GM12878 (cell line): ENCODE measurements at regions not wholly inside any gene's neighbourhood (a gene's known extent, or its start where the extent isn't known, plus 50 kb on each side); places are given as distances from the start of the nearest gene placed in this dataset.

Experiments used
- ATAC-seq: fragments of 200-7000 bp; cut with Tn5 transposase; 3 replicates; pipeline ENCODE4 v1.9.1; 2020; ENCODE audit warnings: mild to moderate bottlenecking, moderate library complexity
- BruUV-seq: library from RNA; stranded (reverse); fragments of 400-500 nt; replicated peaks from 2 replicates; lab custom pipeline; 2021; lab: Mats Ljungman, UMichigan
- CTCF ChIA-PET: fragments of 300-600 bp; sonication (Branson Sonifier 250); formaldehyde crosslinking; extraction: SDS; loops from one replicate; lab custom pipeline; 2021; ENCODE audit warnings: inconsistent platforms; lab: Yijun Ruan, JAX
- POLR2A ChIA-PET: fragments of 350-600 bp; formaldehyde crosslinking; extraction: SDS; loops from one replicate; lab custom pipeline; 2021; ENCODE audit warnings: inconsistent platforms; lab: Charles Lee
- RAD21 ChIA-PET: fragments of 300-600 bp; sonication (Branson Sonifier 250); formaldehyde crosslinking; loops from one replicate; lab custom pipeline; 2023; ENCODE audit warnings: antibody characterized with exemption; ENCODE audit not compliant: unreplicated experiment; lab: Charles Lee
- SMC1A ChIA-PET: fragments of 300-600 bp; sonication (Branson Sonifier 250); formaldehyde crosslinking; loops from one replicate; lab custom pipeline; 2023; ENCODE audit not compliant: unreplicated experiment, uncharacterized antibody; lab: Charles Lee
- DNase-seq: peaks from one replicate; pipeline ENCODE4 v3.0.0-alpha.2; 2011; ENCODE audit warnings: low read depth, low spot score
- FAIRE-seq: peaks from 3 replicates; lab custom pipeline; 2011; peaks lifted over from hg19 to GRCh38; lab: Jason Lieb, UNC
- H2AFZ ChIP-seq: 2 replicates; pipeline ENCODE4 v1.6.0; 2011; ENCODE audit warnings: low read depth, low read length, control low read depth; ENCODE audit not compliant: control insufficient read depth
- H3K27ac ChIP-seq: 2 replicates; pipeline ENCODE4 v1.5.1; 2011; ENCODE audit warnings: control low read depth; ENCODE audit not compliant: control insufficient read depth, insufficient read depth
- H3K27me3 ChIP-seq, 2 experiments: replicated peaks in 1 of 2; 2 replicates each; pipeline versions ENCODE4 v1.6.0 to v1.6.1; 2011; ENCODE audit warnings: low read length in 1 of 2; ENCODE audit not compliant: control insufficient read depth in 2 of 2, insufficient read depth in 2 of 2
- H3K36me3 ChIP-seq, 2 experiments: 2 replicates each; pipeline ENCODE4 v1.5.1; 2011; ENCODE audit warnings: low read length in 1 of 2; ENCODE audit not compliant: control insufficient read depth in 2 of 2, insufficient read depth in 2 of 2
- H3K4me1 ChIP-seq: 2 replicates; pipeline ENCODE4 v1.6.1; 2011; ENCODE audit warnings: mild to moderate bottlenecking, low read length, moderate library complexity, mixed read lengths; ENCODE audit not compliant: control insufficient read depth, insufficient read depth
- H3K4me2 ChIP-seq: 2 replicates; pipeline ENCODE4 v1.6.0; 2011; ENCODE audit warnings: control low read depth; ENCODE audit not compliant: control insufficient read depth, insufficient read depth
- H3K4me3 ChIP-seq: fragments of 200-600 bp; sonication (generic); 2 replicates; pipeline ENCODE4 v1.5.1; 2016
- H3K79me2 ChIP-seq: 2 replicates; pipeline ENCODE4 v1.6.0; 2011; ENCODE audit warnings: low read length; ENCODE audit not compliant: control insufficient read depth, insufficient read depth
- H3K9ac ChIP-seq: 2 replicates; pipeline ENCODE4 v1.8.0; 2011; ENCODE audit warnings: low read length, control low read depth, mixed read lengths; ENCODE audit not compliant: control insufficient read depth, insufficient read depth
- H3K9me3 ChIP-seq: replicated peaks from 3 replicates; pipeline ENCODE4 v1.5.1; 2011; ENCODE audit warnings: mild to moderate bottlenecking, low read length; ENCODE audit not compliant: control insufficient read depth, insufficient read depth
- H4K20me1 ChIP-seq: 2 replicates; pipeline ENCODE4 v1.6.0; 2011; ENCODE audit not compliant: control insufficient read depth, insufficient read depth
- GABPA ChIP-seq: IDR thresholded peaks from 2 replicates; pipeline ENCODE4 v1.6.1; 2014; ENCODE audit warnings: antibody characterized with exemption, low read depth, mild to moderate bottlenecking, inconsistent platforms
- HCFC1 ChIP-seq: fragments of 150-350 bp; IDR thresholded peaks from 2 replicates; pipeline ENCODE4 v1.6.1; 2014; ENCODE audit warnings: low read length
- IRF4 ChIP-seq: IDR thresholded peaks from 2 replicates; pipeline ENCODE4 v1.6.1; 2011; ENCODE audit warnings: low read depth, low read length
- NRF1 ChIP-seq: conservative IDR thresholded peaks from 2 replicates; pipeline ENCODE4 v1.6.1; 2011; ENCODE audit warnings: mild to moderate bottlenecking, low read depth, low read length, improper control_type of control experiment
- POLR2A ChIP-seq: IDR thresholded peaks from 2 replicates; pipeline ENCODE4 v1.6.1; 2011; ENCODE audit warnings: low read depth, mild to moderate bottlenecking, low read length
- ZBED1 ChIP-seq: IDR thresholded peaks from 2 replicates; pipeline ENCODE4 v1.6.1; 2016; ENCODE audit warnings: borderline replicate concordance
- ZNF217 ChIP-seq: fragments of 450-650 bp; IDR thresholded peaks from 2 replicates; pipeline ENCODE4 v1.6.1; 2017; ENCODE audit warnings: antibody characterized with exemption, mild to moderate bottlenecking
- ZNF592 ChIP-seq: fragments of 450-650 bp; IDR thresholded peaks from 2 replicates; pipeline ENCODE4 v1.6.1; 2017; ENCODE audit warnings: mild to moderate bottlenecking, moderate library complexity
- WGBS: methylation state at CpG from one replicate; pipeline ENCODE4 v1.1.6; 2016; ENCODE audit warnings: low lambda C conversion rate; ENCODE audit not compliant: insufficient replicate concordance, insufficient coverage; ENCODE audit errors: missing lambda C conversion rate; 5-methylcytosine and 5-hydroxymethylcytosine counted together
- in situ Hi-C: fragments of 300-500 bp; cut with MboI; formaldehyde crosslinking; loops from 9 replicates; pipeline ENCODE4 v1.14.3; 2018; ENCODE audit warnings: mixed read lengths
- intact Hi-C: fragments of 100-400 bp; cut with micrococcal nuclease; formaldehyde crosslinking; loops from one replicate; pipeline ENCODE4 v1.14.2; 2022; ENCODE audit not compliant: unreplicated experiment
- TF ChIP-seq, protein P1 (sequence below): fragments of 450-650 bp; formaldehyde crosslinking; IDR thresholded peaks from 2 replicates; pipeline ENCODE4 v1.5.0; 2022; ENCODE audit warnings: mild to moderate bottlenecking, missing genetic modification characterization
- TF ChIP-seq, protein P2 (sequence below): IDR thresholded peaks from 2 replicates; pipeline ENCODE4 v1.6.1; 2011; ENCODE audit warnings: low read depth, low read length, improper control_type of control experiment, borderline replicate concordance
- TF ChIP-seq, protein P3 (sequence below): fragments of 450-650 bp; IDR thresholded peaks from 2 replicates; pipeline ENCODE4 v1.6.1; 2016; ENCODE audit warnings: mild to moderate bottlenecking

GRCh38 chr2:228652366-228652765 is 470.9 kb upstream of the SPHKAP start (continued):
- TF ChIP-seq NRF1 (no peak), ZNF592 (no peak), POLR2A (no peak)
- TF ChIP-seq, protein P1, sequence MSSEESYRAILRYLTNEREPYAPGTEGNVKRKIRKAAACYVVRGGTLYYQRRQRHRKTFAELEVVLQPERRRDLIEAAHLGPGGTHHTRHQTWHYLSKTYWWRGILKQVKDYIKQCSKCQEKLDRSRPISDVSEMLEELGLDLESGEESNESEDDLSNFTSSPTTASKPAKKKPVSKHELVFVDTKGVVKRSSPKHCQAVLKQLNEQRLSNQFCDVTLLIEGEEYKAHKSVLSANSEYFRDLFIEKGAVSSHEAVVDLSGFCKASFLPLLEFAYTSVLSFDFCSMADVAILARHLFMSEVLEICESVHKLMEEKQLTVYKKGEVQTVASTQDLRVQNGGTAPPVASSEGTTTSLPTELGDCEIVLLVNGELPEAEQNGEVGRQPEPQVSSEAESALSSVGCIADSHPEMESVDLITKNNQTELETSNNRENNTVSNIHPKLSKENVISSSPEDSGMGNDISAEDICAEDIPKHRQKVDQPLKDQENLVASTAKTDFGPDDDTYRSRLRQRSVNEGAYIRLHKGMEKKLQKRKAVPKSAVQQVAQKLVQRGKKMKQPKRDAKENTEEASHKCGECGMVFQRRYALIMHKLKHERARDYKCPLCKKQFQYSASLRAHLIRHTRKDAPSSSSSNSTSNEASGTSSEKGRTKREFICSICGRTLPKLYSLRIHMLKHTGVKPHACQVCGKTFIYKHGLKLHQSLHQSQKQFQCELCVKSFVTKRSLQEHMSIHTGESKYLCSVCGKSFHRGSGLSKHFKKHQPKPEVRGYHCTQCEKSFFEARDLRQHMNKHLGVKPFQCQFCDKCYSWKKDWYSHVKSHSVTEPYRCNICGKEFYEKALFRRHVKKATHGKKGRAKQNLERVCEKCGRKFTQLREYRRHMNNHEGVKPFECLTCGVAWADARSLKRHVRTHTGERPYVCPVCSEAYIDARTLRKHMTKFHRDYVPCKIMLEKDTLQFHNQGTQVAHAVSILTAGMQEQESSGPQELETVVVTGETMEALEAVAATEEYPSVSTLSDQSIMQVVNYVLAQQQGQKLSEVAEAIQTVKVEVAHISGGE (CRISPR knock-in tag), result no peak

DNA sequence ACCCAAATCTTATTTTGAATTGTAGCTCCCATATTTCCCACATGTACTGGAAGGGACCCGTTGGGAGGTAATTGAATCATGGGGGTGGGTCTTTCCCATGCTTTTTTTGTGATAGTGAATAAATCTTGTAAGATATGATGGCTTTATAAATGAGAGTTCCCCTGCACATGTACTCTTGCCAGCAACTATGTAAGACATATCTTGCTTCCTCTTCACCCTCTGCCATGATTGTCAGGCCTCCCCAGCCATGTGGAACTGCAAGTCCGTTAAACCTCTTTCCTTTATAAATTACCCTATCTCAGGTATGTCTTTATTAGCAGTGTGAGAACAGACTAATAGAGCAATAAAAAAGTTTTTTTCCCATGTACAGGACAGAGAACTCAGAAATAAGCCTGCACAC is 468.4 kb upstream of the SPHKAP start:
- DNase-seq, result no peak
- intact Hi-C loops, result no loop called here
- H3K4me3 ChIP-seq, result no peak overlapping the region
- no peak overlapping the region for H3K4me2 ChIP-seq
- no peaks in the 10 kb centered on the region for H3K79me2 ChIP-seq
- ChIA-PET CTCF (no interaction called here), POLR2A (no interaction called here), RAD21 (no interaction called here), SMC1A (no interaction called here)
- no peaks in the 10 kb centered on the region for H3K27me3 ChIP-seq
- H3K4me1 ChIP-seq, result no peaks in the 10 kb centered on the region
- H3K36me3 ChIP-seq, result no peaks in the 10 kb centered on the region
- 4% methylated on average over 2 of the region's 2 CpGs for WGBS
- no peak overlapping the region for H2AFZ ChIP-seq
- no peak for ATAC-seq
- H3K27ac ChIP-seq, result no peak overlapping the region
- no TSS peak for BruUV-seq
- FAIRE-seq, result no peak
- in situ Hi-C loops, result loop anchor here (25.0 kb wide), 1 partner anchor 713 kb away; no protein-coding TSS in a partner anchor
- H4K20me1 ChIP-seq, result no peaks in the 10 kb centered on the region
- no peak overlapping the region for H3K9ac ChIP-seq
- no peaks in the 10 kb centered on the region for H3K9me3 ChIP-seq
- TF ChIP-seq ZBED1 (no peak), IRF4 (no peak), HCFC1 (no peak), GABPA (no peak), ZNF217 (no peak), NRF1 (no peak)
- TF ChIP-seq, protein P2, sequence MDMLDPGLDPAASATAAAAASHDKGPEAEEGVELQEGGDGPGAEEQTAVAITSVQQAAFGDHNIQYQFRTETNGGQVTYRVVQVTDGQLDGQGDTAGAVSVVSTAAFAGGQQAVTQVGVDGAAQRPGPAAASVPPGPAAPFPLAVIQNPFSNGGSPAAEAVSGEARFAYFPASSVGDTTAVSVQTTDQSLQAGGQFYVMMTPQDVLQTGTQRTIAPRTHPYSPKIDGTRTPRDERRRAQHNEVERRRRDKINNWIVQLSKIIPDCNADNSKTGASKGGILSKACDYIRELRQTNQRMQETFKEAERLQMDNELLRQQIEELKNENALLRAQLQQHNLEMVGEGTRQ, result no peak
- TF ChIP-seq, protein P3, sequence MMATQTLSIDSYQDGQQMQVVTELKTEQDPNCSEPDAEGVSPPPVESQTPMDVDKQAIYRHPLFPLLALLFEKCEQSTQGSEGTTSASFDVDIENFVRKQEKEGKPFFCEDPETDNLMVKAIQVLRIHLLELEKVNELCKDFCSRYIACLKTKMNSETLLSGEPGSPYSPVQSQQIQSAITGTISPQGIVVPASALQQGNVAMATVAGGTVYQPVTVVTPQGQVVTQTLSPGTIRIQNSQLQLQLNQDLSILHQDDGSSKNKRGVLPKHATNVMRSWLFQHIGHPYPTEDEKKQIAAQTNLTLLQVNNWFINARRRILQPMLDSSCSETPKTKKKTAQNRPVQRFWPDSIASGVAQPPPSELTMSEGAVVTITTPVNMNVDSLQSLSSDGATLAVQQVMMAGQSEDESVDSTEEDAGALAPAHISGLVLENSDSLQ, result no peak
